Left ventricle myocardium inferior (tissue), 1 donor: ENCODE measurements at regions not wholly inside any gene's neighbourhood (a gene's known extent, or its start where the extent isn't known, plus 50 kb on each side); places are given as distances from the start of the nearest gene placed in this dataset.

ENCODE experiments used
- DNase-seq: peaks from one replicate; pipeline ENCODE4 v3.0.0-alpha.2; 2020
- H3K27ac ChIP-seq: fragments of 200-600 bp; replicated peaks from 2 replicates; pipeline ENCODE4 v1.8.0; 2021
- H3K27me3 ChIP-seq: fragments of 200-600 bp; 2 replicates; pipeline ENCODE4 v1.8.0; 2021; ENCODE audit warnings: low read depth
- H3K36me3 ChIP-seq: fragments of 200-600 bp; 2 replicates; pipeline ENCODE4 v1.8.0; 2021
- H3K4me1 ChIP-seq: fragments of 200-600 bp; 2 replicates; pipeline ENCODE4 v1.8.0; 2021
- H3K4me3 ChIP-seq: fragments of 200-600 bp; 2 replicates; pipeline ENCODE4 v1.8.0; 2021; ENCODE audit warnings: mild to moderate bottlenecking, moderate library complexity
- H3K9me3 ChIP-seq: fragments of 200-600 bp; replicated peaks from 2 replicates; pipeline ENCODE4 v1.8.0; 2021
- intact Hi-C: fragments of 100-400 bp; cut with micrococcal nuclease; formaldehyde crosslinking; loops from one replicate; pipeline ENCODE4 v1.11.0; 2022
- TF ChIP-seq, protein P1 (sequence below): fragments of 200-600 bp; IDR thresholded peaks from 2 replicates; pipeline ENCODE4 v1.8.0; 2021; ENCODE audit warnings: antibody characterized with exemption, mild to moderate bottlenecking, borderline replicate concordance
- donor health status: DM: no; HTN: yes; CAD: no; lungs with severe emphysema.

DNA sequence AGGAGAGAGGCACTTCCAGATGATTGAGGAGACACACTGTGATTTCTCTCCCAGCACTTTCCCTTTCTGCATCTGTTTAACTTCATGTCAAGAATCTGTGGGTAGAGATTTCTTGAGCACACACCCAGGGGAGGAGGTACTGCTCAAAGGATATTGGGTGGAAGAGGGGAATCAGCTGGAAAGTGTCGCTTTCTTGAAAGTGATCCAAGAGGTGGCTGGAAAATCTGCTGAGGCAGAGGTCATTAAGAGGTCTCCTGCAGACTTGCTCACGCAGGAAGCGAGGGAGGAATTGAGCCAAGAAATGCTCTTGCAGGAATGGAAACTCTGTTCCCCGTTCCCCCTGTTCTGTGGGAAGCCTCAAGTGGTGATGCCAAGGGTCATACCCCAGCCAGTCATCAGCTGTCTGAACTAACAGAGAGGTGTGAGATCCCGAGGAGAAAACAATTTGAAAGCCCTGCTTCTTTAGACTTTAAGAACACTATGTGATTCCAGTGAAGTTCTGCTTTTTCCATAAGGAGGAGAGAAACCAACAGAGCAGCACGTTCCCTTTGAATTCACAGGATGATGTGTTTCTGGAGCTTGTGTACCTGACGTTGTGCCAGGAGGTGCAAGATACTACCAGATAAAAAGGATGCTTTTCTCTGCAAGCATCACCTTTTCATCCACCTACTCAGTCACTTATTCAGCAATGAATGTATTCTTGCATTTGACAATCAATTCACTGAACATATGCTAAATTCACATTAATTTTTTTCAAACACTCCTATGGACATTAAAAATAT is 163.4 kb upstream of the GPR12 start:
- no peak for DNase-seq
- H3K9me3 ChIP-seq: no peaks in the 10 kb centered on the region
- intact Hi-C loops: no loop called here
- no peak overlapping the region for H3K27ac ChIP-seq
- TF ChIP-seq, protein P1, sequence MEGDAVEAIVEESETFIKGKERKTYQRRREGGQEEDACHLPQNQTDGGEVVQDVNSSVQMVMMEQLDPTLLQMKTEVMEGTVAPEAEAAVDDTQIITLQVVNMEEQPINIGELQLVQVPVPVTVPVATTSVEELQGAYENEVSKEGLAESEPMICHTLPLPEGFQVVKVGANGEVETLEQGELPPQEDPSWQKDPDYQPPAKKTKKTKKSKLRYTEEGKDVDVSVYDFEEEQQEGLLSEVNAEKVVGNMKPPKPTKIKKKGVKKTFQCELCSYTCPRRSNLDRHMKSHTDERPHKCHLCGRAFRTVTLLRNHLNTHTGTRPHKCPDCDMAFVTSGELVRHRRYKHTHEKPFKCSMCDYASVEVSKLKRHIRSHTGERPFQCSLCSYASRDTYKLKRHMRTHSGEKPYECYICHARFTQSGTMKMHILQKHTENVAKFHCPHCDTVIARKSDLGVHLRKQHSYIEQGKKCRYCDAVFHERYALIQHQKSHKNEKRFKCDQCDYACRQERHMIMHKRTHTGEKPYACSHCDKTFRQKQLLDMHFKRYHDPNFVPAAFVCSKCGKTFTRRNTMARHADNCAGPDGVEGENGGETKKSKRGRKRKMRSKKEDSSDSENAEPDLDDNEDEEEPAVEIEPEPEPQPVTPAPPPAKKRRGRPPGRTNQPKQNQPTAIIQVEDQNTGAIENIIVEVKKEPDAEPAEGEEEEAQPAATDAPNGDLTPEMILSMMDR: no peak
- H3K4me1 ChIP-seq: peaks cover 7% of the 10 kb centered on the region
- peaks cover 51% of the 10 kb centered on the region for H3K27me3 ChIP-seq
- H3K4me3 ChIP-seq: no peak overlapping the region
- no peaks in the 10 kb centered on the region for H3K36me3 ChIP-seq

DNA sequence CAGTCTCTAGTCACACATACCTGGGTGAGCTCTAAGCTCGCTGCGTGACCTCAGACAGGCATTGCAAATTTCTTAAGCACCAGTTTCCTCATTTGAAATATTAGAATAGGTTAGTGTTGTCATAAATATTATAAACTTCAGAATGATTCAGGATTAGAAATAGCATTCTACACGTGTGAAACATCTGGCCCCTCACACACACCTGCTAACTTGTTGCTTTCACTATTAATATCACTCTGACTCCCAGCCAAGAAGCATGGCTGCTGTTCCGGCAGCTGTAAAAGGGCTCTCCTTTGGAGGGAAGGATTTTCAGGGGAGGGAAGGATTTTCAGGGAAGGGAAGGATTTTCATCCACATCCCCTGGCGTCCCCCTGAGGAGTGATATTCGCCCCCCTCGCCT is 161.3 kb upstream of the GPR12 start:
- H3K4me3 ChIP-seq: no peak overlapping the region
- H3K36me3 ChIP-seq: no peaks in the 10 kb centered on the region
- H3K27me3 ChIP-seq: peaks cover 41% of the 10 kb centered on the region
- no peak for DNase-seq
- TF ChIP-seq, protein P1: no peak
- no peaks in the 10 kb centered on the region for H3K9me3 ChIP-seq
- intact Hi-C loops: no loop called here
- H3K4me1 ChIP-seq: peaks cover 7% of the 10 kb centered on the region
- no peak overlapping the region for H3K27ac ChIP-seq

DNA sequence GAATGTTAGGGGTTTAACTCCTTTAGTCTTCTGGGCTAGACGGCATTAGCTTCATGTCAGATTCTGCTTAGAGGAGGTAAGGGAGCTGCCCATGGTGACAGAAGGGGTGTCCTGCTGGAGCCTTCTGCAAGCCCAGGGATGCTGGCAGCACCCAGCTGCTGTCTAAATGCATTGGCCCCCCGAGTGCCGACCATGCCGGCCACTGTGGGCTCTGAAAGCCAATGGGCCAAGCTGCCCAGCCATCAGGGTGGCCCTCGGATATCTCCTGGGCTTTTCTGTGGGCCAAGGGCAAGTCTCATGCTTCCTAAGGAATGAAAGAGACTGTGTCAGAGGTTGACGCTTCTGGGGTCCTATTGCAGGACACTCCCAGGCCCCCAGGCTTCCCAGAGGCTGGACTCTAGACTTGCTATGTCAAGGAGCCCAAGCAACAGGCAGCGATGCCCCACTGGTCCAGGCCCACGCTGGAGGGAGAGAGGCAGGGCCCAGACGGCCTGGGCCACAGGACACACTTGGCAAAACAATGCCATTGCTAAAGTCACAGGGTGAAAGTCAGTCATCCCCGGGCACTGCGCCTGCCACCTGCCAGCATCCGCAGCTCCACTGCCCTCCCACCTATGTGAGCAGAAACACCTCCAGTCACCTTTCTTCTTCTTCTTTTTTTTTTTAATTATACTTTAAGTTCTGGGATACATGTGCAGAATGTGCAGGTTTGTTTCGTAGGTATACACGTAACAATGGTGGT is 160.2 kb upstream of the GPR12 start:
- intact Hi-C loops: no loop called here
- peaks cover 7% of the 10 kb centered on the region for H3K4me1 ChIP-seq
- TF ChIP-seq, protein P1: no peak
- DNase-seq: no peak
- H3K4me3 ChIP-seq: no peak overlapping the region
- H3K27ac ChIP-seq: no peak overlapping the region
- no peaks in the 10 kb centered on the region for H3K36me3 ChIP-seq
- H3K9me3 ChIP-seq: no peaks in the 10 kb centered on the region
- H3K27me3 ChIP-seq: peaks cover 30% of the 10 kb centered on the region

DNA sequence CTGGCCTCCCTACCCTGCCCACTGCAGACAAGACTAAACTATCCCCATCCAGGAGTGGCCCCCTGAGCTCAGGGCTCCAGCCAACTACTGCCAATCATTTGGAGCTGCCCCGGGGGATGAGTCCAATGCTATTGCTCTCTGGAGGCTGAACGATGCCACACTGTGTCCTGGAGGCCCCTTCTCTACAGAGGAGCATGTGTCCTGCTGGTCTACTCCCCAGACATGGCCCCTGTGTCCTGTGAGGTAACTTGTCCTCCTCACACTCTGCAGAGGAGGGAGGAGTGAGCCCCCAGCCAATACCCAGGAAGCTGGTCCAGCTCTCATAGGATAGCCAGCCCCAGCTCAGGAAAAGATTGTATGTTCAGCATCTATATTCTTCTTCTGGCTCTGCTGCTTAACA is 159.1 kb upstream of the GPR12 start:
- H3K36me3 ChIP-seq: no peaks in the 10 kb centered on the region
- TF ChIP-seq, protein P1: no peak
- intact Hi-C loops: no loop called here

DNA sequence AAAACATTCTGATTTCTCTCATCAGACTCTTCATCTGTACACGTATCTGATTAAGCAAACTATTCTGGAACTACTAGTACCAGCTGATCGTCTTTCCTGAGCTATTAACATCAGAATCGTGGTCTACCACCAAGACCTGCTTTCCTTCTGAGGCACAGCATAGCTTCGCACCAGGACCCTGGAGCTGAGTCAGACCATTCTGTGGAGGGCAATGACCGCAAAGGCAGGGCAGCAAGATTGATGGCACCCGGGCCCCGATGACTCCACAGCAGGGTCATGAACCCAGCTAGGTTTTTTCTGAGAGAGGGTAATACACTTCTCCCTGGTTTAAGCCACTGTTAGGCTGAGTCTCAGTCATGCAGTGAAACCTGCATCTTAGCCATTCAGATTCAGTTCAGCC is 158.7 kb upstream of the GPR12 start:
- H3K4me3 ChIP-seq: no peak overlapping the region
- peaks cover 20% of the 10 kb centered on the region for H3K27me3 ChIP-seq
- no peaks in the 10 kb centered on the region for H3K36me3 ChIP-seq
- intact Hi-C loops: no loop called here
- H3K27ac ChIP-seq: no peak overlapping the region
- DNase-seq: no peak
- H3K9me3 ChIP-seq: no peaks in the 10 kb centered on the region
- H3K4me1 ChIP-seq: peaks cover 7% of the 10 kb centered on the region
- TF ChIP-seq, protein P1: no peak

More for the DNA sequence above, 159.1 kb upstream of the GPR12 start:
- H3K4me1 ChIP-seq: peaks cover 7% of the 10 kb centered on the region
- DNase-seq: no peak
- H3K4me3 ChIP-seq: no peak overlapping the region
- H3K27me3 ChIP-seq: peaks cover 25% of the 10 kb centered on the region
- no peak overlapping the region for H3K27ac ChIP-seq
- H3K9me3 ChIP-seq: no peaks in the 10 kb centered on the region
